ENCODE measurements at regions not wholly inside any gene's neighbourhood (a gene's known extent, or its start where the extent isn't known, plus 50 kb on each side); places are given as distances from the start of the nearest gene placed in this dataset.

GRCh38 chr14:76323331-76324050 is 52.4 kb upstream of the ESRRB start:
- H3K27me3 ChIP-seq (ENCODE audit: control insufficient read depth, insufficient read depth, low read length): peaks cover 9% of the 10 kb centered on the region
- H3K4me3 ChIP-seq (ENCODE audit: low read depth, low read length): no peak overlapping the region
- no peaks in the 10 kb centered on the region for H3K36me3 ChIP-seq (ENCODE audit: control insufficient read depth, insufficient read depth, low read length)
- no peak for TF ChIP-seq CTCF (IDR thresholded peaks at IDR 0.05; ENCODE audit: insufficient read depth, low read length, poor library complexity, severe bottlenecking)
- DNase-seq (ENCODE audit: low read depth): no peak

- no peak for TF ChIP-seq CTCF (IDR thresholded peaks at IDR 0.05; ENCODE audit: insufficient read depth, low read length, poor library complexity, severe bottlenecking)
- no peak overlapping the region for H3K4me3 ChIP-seq (ENCODE audit: low read depth, low read length)
- peaks cover 12% of the 10 kb centered on the region for H3K27me3 ChIP-seq (ENCODE audit: control insufficient read depth, insufficient read depth, low read length)
- no peaks in the 10 kb centered on the region for H3K36me3 ChIP-seq (ENCODE audit: control insufficient read depth, insufficient read depth, low read length)
- no peak for DNase-seq (ENCODE audit: low read depth)
Measured at GRCh38 chr14:76324133-76324532, 51.8 kb upstream of the ESRRB start.

Data from kidney epithelial cell (primary cell).